CD14-positive monocyte (primary cell): ENCODE measurements at regions not wholly inside any gene's neighbourhood (a gene's known extent, or its start where the extent isn't known, plus 50 kb on each side); places are given as distances from the start of the nearest gene placed in this dataset.

Experiments used
- DNase-seq, 3 donors: peaks; one replicate each; pipeline ENCODE4 v3.0.0-alpha.2; 2011 to 2022
- H2AFZ ChIP-seq: 2 replicates; pipeline ENCODE4 v1.6.0; 2012; ENCODE audit warnings: mild to moderate bottlenecking, low read depth, low read length, inconsistent platforms; ENCODE audit not compliant: insufficient read depth, poor library complexity, severe bottlenecking
- H3K27ac ChIP-seq, 2 donors: 1 replicate in 1 of 2; 2 replicates in 1 of 2; pipeline ENCODE4 v1.5.1; 2012 to 2013; ENCODE audit warnings: low read length in 2 of 2, control low read depth in 1 of 2, inconsistent platforms in 1 of 2, low read depth in 1 of 2, mild to moderate bottlenecking in 1 of 2
- H3K27me3 ChIP-seq, 2 donors: one replicate each; pipeline versions ENCODE4 v1.6.0 to v1.6.1; 2011 to 2013; ENCODE audit warnings: low read length in 2 of 2; ENCODE audit not compliant: control insufficient read depth in 2 of 2, insufficient read depth in 2 of 2
- H3K36me3 ChIP-seq, 2 donors: replicated peaks in 1 of 2; 1 replicate in 1 of 2; 2 replicates in 1 of 2; pipeline versions ENCODE4 v1.5.1 to v1.6.1; 2012 to 2013; ENCODE audit warnings: low read length in 2 of 2, control low read depth in 1 of 2, inconsistent platforms in 1 of 2, mild to moderate bottlenecking in 1 of 2; ENCODE audit not compliant: insufficient read depth in 2 of 2, control insufficient read depth in 1 of 2
- H3K4me1 ChIP-seq, 2 donors: 1 replicate in 1 of 2; 2 replicates in 1 of 2; pipeline versions ENCODE4 v1.5.1 to v1.6.1; 2012 to 2013; ENCODE audit warnings: low read length in 2 of 2, control low read depth in 1 of 2, inconsistent platforms in 1 of 2, mild to moderate bottlenecking in 1 of 2, moderate library complexity in 1 of 2; ENCODE audit not compliant: insufficient read depth in 2 of 2, control insufficient read depth in 1 of 2
- H3K4me2 ChIP-seq: replicated peaks from 2 replicates; pipeline ENCODE3; 2012; ENCODE audit warnings: low read length, moderate library complexity, mild to moderate bottlenecking; ENCODE audit not compliant: poor library complexity, severe bottlenecking; ENCODE audit errors: extremely low read depth
- H3K4me3 ChIP-seq, 3 experiments: fragments of 200-600 bp in 1 of 3; sonication (generic) in 1 of 3; replicated peaks in 1 of 3; 1 replicate in 2 of 3; 2 replicates in 1 of 3; pipeline ENCODE4 v1.5.1; 2011 to 2013; ENCODE audit warnings: low read length in 3 of 3, mild to moderate bottlenecking in 3 of 3, control low read depth in 2 of 3, low read depth in 2 of 3, inconsistent platforms in 1 of 3, moderate library complexity in 1 of 3
- H3K79me2 ChIP-seq: 2 replicates; pipeline ENCODE4 v1.6.0; 2012; ENCODE audit warnings: mild to moderate bottlenecking, control low read depth, inconsistent platforms, low read length, moderate library complexity; ENCODE audit not compliant: insufficient read depth
- H3K9ac ChIP-seq: 2 replicates; pipeline ENCODE4 v1.6.0; 2017; ENCODE audit warnings: low read length, mild to moderate bottlenecking; ENCODE audit not compliant: insufficient read depth, poor library complexity, severe bottlenecking
- H3K9me3 ChIP-seq, 2 donors: replicated peaks in 1 of 2; 1 replicate in 1 of 2; 2 replicates in 1 of 2; pipeline versions ENCODE4 v1.5.1 to v1.6.1; 2012 to 2013; ENCODE audit warnings: low read length in 2 of 2, control low read depth in 1 of 2; ENCODE audit not compliant: control insufficient read depth in 1 of 2, insufficient read depth in 1 of 2
- H4K20me1 ChIP-seq: 2 replicates; pipeline ENCODE4 v1.6.0; 2012; ENCODE audit warnings: mild to moderate bottlenecking, low read length, control low read depth, moderate library complexity; ENCODE audit not compliant: insufficient read depth
- H3K27ac Mint-ChIP-seq, 7 donors: one replicate each; pipeline ENCODE4 v1.8.0; 2020; ENCODE audit warnings: mild to moderate bottlenecking in 7 of 7, mixed read lengths in 7 of 7, moderate library complexity in 6 of 7, inconsistent platforms in 2 of 7
- H3K27me3 Mint-ChIP-seq, 3 donors: one replicate each; pipeline ENCODE4 v1.8.0; 2021 to 2022; ENCODE audit warnings: low read depth in 3 of 3, mild to moderate bottlenecking in 3 of 3, mixed read lengths in 3 of 3, moderate library complexity in 3 of 3, inconsistent platforms in 1 of 3
- H3K36me3 Mint-ChIP-seq, 2 donors: one replicate each; pipeline ENCODE4 v1.8.0; 2020; ENCODE audit warnings: mixed read lengths in 2 of 2, inconsistent platforms in 1 of 2, mild to moderate bottlenecking in 1 of 2
- H3K4me1 Mint-ChIP-seq: one replicate; pipeline ENCODE4 v1.8.0; 2020; ENCODE audit warnings: mild to moderate bottlenecking, mixed read lengths
- H3K4me3 Mint-ChIP-seq, 2 donors: one replicate each; pipeline ENCODE4 v1.8.0; 2020; ENCODE audit warnings: mild to moderate bottlenecking in 2 of 2, mixed read lengths in 2 of 2, moderate library complexity in 1 of 2
- H3K9me3 Mint-ChIP-seq, 7 donors: one replicate each; pipeline ENCODE4 v1.8.0; 2020 to 2022; ENCODE audit warnings: mixed read lengths in 7 of 7, mild to moderate bottlenecking in 6 of 7, moderate library complexity in 6 of 7, inconsistent platforms in 2 of 7
- whole genome bisulfite sequencing: methylation state at CpG from one replicate; pipeline ENCODE4 v1.1.5; 2013; ENCODE audit warnings: missing lambda C conversion rate; ENCODE audit not compliant: insufficient coverage; 5-methylcytosine and 5-hydroxymethylcytosine counted together
- intact Hi-C, 2 donors: fragments of 100-400 bp; cut with micrococcal nuclease; formaldehyde crosslinking; loops; one replicate each; pipeline versions ENCODE4 v1.15.0 to v1.15.1; 2023
- TF ChIP-seq, protein P1 (sequence below): fragments of 200-600 bp; IDR thresholded peaks from one replicate; pipeline ENCODE4 v1.8.0; 2022; ENCODE audit warnings: antibody characterized with exemption, mild to moderate bottlenecking

DNA sequence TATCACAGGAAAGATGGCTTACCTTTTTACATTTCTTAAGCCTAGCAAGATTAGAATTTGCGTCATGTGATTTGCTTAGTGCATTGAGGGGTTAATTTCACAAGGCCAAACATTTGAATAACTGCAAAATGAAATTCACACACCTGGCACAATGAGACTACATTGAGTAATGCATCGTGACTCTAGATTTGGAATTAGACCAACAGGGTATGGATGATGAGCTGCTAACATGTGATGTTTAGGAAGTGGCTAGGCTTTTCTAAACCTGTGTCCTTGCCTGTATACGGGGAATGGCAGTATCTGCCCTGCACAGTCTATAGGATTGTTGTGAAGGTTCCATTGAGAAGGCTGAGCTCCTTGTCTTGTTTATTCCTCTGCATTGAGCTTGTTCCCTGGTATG, 160.1 kb downstream of the MFSD1 start:
- no peaks in the 10 kb centered on the region for H3K27me3 ChIP-seq
- no peak overlapping the region for H3K9ac ChIP-seq
- Mint-ChIP-seq H3K4me3 (no peak overlapping the region), H3K9me3 (peaks cover 0 to 7% (median 2%) of the 10 kb centered on the region in 7 donors), H3K36me3 (no peaks in the 10 kb centered on the region), H3K4me1 (no peaks in the 10 kb centered on the region), H3K27me3 (peaks cover 0 to 3% (median 2%) of the 10 kb centered on the region in 3 donors), H3K27ac (no peak overlapping the region)
- peaks cover 0 to under 1% of the 10 kb centered on the region in 2 donors for H3K9me3 ChIP-seq
- no peaks in the 10 kb centered on the region for H4K20me1 ChIP-seq
- H3K4me1 ChIP-seq = no peaks in the 10 kb centered on the region
- no peak overlapping the region for H3K4me3 ChIP-seq
- TF ChIP-seq, protein P1, sequence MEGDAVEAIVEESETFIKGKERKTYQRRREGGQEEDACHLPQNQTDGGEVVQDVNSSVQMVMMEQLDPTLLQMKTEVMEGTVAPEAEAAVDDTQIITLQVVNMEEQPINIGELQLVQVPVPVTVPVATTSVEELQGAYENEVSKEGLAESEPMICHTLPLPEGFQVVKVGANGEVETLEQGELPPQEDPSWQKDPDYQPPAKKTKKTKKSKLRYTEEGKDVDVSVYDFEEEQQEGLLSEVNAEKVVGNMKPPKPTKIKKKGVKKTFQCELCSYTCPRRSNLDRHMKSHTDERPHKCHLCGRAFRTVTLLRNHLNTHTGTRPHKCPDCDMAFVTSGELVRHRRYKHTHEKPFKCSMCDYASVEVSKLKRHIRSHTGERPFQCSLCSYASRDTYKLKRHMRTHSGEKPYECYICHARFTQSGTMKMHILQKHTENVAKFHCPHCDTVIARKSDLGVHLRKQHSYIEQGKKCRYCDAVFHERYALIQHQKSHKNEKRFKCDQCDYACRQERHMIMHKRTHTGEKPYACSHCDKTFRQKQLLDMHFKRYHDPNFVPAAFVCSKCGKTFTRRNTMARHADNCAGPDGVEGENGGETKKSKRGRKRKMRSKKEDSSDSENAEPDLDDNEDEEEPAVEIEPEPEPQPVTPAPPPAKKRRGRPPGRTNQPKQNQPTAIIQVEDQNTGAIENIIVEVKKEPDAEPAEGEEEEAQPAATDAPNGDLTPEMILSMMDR = no peak
- WGBS = 86% methylated on average over 1 of the region's 3 CpGs
- H2AFZ ChIP-seq = no peak overlapping the region
- H3K36me3 ChIP-seq = no peaks in the 10 kb centered on the region
- intact Hi-C loops = no loop called here
- no peak overlapping the region for H3K27ac ChIP-seq
- no peak for DNase-seq
- H3K4me2 ChIP-seq = no peak overlapping the region
- H3K79me2 ChIP-seq = no peaks in the 10 kb centered on the region

DNA sequence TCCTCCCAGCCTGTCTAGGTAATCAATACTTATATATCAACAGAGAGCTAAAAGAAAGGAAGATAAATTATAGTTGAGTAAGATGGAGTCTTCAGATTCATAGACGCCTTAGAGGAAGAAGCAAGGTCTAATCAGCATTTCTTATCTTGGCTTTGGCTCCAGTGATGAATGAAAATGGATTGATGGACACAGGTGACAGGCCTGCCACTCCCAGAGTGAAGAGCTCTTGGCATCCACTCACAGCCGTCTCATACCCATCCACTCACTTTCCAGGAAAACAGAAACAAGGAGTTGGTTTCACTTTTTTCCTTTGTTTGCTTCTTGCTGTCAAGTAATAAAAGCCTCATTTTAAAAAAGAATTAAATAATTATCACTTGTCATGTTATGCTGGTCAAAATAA, 168.2 kb downstream of the MFSD1 start:
- intact Hi-C loops = no loop called here
- TF ChIP-seq, protein P1 = no peak
- Mint-ChIP-seq H3K27ac (no peak overlapping the region), H3K9me3 (peaks cover 0 to 7% (median 2%) of the 10 kb centered on the region in 7 donors), H3K4me1 (no peaks in the 10 kb centered on the region), H3K27me3 (peaks cover 0 to 2% (median 1%) of the 10 kb centered on the region in 3 donors), H3K36me3 (no peaks in the 10 kb centered on the region), H3K4me3 (no peak overlapping the region)
- no peak for DNase-seq
- Histone ChIP-seq H3K36me3 (no peaks in the 10 kb centered on the region), H3K79me2 (no peaks in the 10 kb centered on the region), H3K9ac (no peak overlapping the region), H3K9me3 (no peaks in the 10 kb centered on the region), H3K4me1 (no peaks in the 10 kb centered on the region), H3K4me2 (no peak overlapping the region), H3K27me3 (no peaks in the 10 kb centered on the region), H2AFZ (no peak overlapping the region), H4K20me1 (no peaks in the 10 kb centered on the region), H3K4me3 (no peak overlapping the region), H3K27ac (no peak overlapping the region)
- no CpG with 5 or more reads among the region's 2 CpGs for WGBS
